Myocyte (in vitro differentiated cells): ENCODE measurements at regions not wholly inside any gene's neighbourhood (a gene's known extent, or its start where the extent isn't known, plus 50 kb on each side); places are given as distances from the start of the nearest gene placed in this dataset.
"Not testable (repeated sequence)": the region's sequence is repeated elsewhere in the genome, so short reads cannot be mapped to it uniquely, and the experiment has no call there.

Experiments used
- DNase-seq: peaks from one replicate; pipeline ENCODE4 v3.0.0-alpha.2; 2012; ENCODE audit warnings: low read depth

DNA sequence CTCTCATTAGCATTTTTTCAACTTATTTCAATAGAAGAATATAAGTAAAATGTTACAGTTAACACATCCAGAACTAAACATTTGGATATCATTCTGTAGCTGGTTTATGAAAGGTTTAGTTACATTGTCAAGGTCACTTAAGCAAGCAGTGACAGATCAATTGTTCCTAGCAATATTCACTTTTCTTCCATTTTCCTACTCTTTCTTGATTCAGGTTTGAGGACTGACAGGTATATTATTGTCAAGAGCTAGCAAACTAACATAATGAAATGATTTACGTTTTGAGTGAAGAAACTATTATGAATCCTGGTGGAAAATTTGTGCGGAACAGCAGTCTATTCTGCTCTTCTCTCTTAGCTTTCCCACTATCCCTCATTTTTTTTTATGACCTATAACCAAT, 220.4 kb upstream of the ADGRL4 start:
- no peak for DNase-seq

DNA sequence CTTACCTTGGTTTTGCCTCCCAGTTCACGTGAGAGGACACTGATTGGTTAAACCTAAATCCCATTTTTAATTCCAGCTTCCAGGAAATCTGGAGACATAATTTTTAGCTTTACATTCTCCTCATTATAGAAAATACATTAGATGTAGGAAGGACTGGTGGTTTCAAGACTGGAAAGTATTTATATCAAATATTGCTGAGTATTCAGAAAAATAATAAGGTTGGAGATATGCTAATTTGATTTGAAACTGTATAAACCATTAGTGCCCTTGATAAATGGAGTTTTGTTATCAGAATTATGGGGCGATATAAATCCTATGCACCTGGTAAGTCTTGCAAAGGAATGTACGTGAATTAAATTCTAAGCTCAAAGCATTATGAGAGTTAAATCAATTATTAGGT, 218.0 kb upstream of the ADGRL4 start:
- no peak for DNase-seq

DNA sequence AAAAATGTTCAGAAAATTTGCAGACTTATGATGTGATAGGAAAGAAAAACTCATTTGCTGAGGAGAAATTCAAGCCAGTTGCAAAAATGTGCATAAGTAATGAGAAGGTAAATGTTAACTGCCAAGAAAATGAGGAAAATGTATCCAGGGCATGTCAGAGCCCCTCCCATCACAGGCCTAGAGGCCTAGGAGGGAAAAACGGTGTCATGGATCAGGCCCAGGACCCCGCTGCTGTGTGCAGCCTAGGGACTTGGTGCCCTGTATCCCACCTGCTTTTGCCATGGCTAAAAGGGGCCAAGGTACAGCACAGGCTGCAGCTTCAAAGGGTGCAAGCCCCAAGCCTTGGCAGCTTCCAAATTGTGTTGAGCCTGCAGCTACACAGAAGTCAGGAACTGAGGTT, 214.0 kb upstream of the ADGRL4 start:
- no peak for DNase-seq

DNA sequence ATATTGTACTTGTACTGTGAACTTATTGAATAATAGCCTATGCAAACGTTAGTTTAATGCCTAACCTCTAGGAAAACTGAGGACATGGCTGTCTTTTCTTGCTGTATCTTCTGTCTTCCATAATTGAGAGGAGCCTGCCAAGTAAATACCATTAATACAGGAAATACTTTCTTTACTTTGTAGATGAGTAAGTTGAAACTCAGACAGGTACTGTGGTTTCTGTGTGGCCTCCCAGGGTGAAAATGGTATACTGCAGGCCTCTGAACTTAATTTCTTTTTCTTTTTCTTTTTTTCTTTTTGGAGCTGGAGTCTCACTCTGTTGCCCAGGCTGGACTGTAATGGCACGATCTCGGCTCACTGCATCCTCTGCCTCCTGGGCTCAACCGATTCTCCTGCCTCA, 208.8 kb upstream of the ADGRL4 start:
- DNase-seq: no peak

DNA sequence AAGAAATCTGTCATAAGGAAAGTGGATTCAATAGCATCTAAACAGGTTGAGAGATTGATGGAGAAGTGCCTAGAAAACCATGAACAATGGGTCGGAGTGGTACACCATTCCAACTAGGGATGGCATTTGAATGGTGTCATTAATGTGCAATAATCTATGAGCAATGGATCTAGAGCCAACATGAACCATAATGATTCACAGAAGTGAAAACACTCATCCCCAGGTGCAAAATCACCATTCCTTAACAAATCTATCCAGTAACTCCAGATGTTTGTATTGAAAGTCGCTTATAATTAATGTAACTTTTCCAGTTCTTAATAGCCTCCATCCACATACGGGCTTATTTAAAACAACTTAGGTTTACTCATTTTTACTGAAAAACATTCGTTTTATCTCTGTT, 201.3 kb upstream of the ADGRL4 start:
- no peak for DNase-seq

DNA sequence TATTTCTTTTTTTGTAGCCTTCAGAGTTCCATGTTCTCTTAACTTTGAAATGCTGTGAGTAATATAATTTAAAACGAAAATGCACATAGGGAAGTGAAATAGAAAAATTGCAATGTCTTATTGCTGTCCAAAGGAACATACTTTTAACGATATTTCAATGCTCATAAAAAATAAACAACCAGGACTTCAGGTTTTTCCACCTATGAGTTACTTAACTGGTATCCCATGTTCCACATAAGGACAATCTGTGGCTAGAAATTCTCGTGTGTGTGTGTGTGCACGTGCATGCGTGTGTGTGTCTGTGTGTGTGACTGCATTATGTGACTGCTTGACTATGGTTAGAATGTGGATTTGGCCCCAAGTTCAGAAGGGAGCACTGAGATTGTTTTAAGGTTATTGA, 200.8 kb upstream of the ADGRL4 start:
- no peak for DNase-seq

GRCh38 chr1:79204779-79205479, 198.4 kb upstream of the ADGRL4 start:
- no peak for DNase-seq

GRCh38 chr1:79198832-79199231, 192.3 kb upstream of the ADGRL4 start:
- DNase-seq: peak; percentile 50

- peak; percentile 53 for DNase-seq
Observed at GRCh38 chr1:79197421-79197820, 190.9 kb upstream of the ADGRL4 start.

GRCh38 chr1:79196211-79196610, 189.7 kb upstream of the ADGRL4 start:
- DNase-seq: no peak

DNA sequence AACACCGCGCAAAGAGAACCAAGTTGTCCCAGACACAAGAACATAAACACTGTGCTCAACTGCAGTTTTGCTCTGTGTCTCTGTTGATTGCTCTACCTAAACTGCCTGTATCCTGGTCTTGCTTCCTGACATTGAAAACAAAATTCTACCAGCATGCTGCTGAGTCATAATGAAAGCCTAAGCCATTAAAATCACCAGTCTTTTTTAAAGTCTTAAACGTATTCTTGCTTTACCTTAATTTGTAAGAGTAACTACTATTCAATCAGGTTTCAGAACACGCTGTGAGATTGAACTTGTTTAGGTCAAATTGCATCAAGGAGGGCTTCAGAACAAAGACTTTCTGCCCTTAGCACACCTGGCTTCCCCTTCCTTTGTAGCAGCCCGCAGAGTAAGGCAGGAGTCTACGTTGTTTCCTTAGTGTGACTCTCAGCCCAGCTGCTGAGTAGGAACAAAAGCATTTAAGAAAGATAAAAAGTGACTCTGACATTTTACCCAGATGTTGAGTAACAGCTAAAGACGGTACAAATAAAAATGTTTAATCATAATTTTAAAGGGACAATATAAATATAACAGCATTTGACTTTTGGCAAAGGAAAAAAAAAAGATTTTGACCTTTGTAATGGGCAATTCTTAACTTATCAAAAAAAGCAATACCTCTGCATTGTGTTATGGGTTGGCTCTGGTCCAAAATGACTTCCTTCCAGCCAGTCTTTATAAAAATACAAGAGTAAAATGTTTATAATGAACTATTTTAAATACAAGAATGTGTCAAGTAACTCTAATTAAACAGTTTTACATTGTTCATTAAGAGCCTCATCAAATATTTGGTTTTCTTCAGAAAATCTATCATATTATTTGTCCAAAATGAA, 186.9 kb upstream of the ADGRL4 start:
- DNase-seq: peak; percentile 11

DNA sequence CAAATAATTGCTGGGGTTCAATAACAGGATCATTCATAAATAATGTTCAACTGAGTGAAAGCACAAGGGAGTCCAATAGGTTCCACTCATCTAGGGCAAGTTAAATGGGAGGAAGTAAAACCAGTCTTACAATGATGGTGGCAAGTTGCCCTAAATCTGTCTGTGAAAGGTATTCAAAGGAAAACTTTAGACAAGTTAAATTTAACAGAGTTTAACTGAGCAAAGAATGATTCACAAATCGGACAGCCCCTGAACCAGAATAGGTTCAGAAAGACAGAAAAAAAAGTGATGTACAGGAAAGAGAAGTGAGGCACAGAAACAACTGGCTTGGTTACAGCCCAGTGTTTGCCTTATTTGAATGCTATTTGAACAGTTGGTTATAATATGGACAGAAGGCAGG, 183.5 kb upstream of the ADGRL4 start:
- DNase-seq: no peak

GRCh38 chr1:79188337-79188736, 181.8 kb upstream of the ADGRL4 start:
- DNase-seq: no peak

DNA sequence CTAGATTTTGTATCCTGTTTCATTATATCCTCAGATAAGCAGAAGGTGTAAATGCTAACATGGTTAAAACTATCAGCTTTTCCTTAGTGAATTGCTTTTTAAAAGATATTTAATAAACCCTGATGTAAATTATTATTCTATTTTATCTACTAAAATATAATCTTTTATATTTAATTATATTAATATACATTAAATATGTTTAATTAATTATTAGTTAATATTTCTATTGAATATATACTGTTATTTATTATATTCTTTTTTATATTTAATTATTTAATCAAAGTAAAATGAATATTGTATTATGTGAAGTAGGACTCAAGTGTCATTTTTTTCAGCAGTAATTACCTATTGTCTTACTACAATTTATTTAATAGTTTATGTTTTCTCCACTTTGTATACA, 179.7 kb upstream of the ADGRL4 start:
- DNase-seq: no peak

- no peak for DNase-seq
Observed at GRCh38 chr1:79177844-79178243, 171.3 kb upstream of the ADGRL4 start.

- DNase-seq: no peak
Observed at GRCh38 chr1:79161077-79161476, 154.5 kb upstream of the ADGRL4 start.

- no peak for DNase-seq
Observed at GRCh38 chr1:79155991-79156390, 149.5 kb upstream of the ADGRL4 start.

DNA sequence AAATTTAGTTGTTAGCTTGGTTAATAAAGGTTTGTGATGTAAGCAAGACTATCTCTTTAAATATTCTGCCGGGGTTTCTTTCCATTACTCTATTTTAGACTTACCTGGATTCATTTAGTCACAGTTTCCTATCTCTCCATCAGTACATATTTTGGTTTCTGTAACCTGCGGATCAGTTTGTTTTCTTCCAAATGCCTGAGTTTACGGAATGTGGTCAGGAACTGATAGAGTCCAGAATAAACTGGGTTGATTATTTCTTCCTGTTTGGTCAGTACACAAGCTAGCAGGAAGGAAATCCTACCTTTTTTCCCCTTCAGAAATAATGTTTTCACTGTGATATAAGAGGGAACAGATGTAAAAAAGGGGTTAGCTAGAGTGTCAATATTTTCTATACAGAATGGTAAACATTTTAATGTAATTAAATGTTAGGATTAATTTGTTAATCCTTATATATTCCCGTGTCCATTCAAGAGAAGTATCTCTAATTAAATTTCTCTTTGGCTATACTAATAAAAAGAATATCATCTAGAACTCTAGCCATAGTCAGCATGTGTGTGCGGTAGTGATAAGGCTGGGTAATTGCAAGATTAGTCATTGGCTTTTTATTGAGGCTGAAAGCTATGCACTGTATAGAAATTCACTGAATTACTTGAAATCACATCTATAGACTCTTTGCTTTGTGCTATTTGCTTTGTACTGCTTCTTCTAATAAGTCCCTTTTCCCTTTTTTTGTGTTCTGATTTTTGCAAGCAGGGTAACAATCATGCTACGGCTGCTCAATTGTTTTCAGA, 144.7 kb upstream of the ADGRL4 start:
- no peak for DNase-seq

DNA sequence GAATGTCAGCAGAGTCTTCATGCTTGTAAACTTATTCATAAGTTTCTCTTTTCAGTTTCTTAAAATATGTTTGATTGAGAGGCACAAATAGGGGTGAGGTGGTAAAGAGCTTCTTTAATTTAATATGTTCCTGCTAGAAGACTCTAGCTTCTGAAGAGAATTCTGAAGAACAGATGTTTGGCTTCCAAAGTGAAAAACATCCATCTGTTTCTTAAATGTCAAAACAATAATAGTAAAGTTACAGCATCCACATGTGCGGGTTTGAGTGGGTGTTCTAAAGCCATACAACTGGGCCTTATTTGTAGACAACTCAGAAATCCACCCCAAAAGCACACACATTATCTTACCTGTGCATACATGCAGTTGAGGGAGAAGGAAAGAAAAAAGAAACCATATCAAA, 144.0 kb upstream of the ADGRL4 start:
- peak; percentile 3 for DNase-seq

- not testable (repeated sequence) for DNase-seq
Observed at GRCh38 chr1:79138227-79138626, 131.7 kb upstream of the ADGRL4 start.

DNA sequence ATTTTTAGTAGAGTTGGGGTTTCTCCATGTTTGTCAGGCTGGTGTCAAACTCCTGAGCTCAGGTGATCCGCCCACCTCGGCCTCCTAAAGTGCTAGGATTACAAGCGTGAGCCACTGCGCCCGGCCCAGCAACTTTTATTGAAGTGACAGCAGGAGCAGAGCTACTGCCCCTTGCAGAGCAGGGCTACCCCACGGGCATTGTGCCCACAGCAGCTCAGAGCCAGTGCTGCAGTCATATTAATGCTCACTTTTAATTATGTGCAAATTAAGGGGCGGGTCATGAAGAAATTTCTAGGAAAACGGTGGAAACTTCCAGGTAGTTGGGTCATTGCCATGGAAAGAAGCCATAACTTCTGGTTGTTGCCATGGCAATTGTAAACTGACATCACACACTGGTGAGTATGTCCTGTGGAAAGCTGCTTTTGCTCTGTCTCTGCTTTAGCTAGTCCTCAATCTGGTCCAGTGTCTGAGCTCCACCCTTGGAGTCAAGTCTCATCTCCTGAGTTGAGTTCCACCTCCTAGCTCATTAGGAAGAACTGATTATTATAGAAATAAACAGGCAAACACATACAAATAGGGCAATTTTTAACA, 127.3 kb upstream of the ADGRL4 start:
- DNase-seq: no peak

GRCh38 chr1:79131626-79132025, 125.1 kb upstream of the ADGRL4 start:
- no peak for DNase-seq
